Coronary artery (tissue), 2 donors: ENCODE measurements at regions not wholly inside any gene's neighbourhood (a gene's known extent, or its start where the extent isn't known, plus 50 kb on each side); places are given as distances from the start of the nearest gene placed in this dataset.
A peak's percentile ranks its signal among the peaks of the same experiment; 100 is the strongest.

Source experiments
- DNase-seq: peaks from one replicate; pipeline ENCODE4 v3.0.0-alpha.2; 2017; ENCODE audit warnings: low spot score
- H3K27ac ChIP-seq, 2 donors: fragments of 200-600 bp; sonication (generic); one replicate each; pipeline ENCODE4 v1.5.1; 2016 to 2019
- H3K4me3 ChIP-seq: fragments of 200-600 bp; sonication (generic); 2 replicates; pipeline ENCODE4 v1.5.1; 2016; ENCODE audit warnings: mild to moderate bottlenecking, moderate library complexity
- CTCF ChIP-seq: fragments of 200-600 bp; sonication (generic); IDR thresholded peaks from one replicate; pipeline ENCODE4 v1.5.1; 2019; ENCODE audit warnings: antibody characterized with exemption

- Histone ChIP-seq H3K4me3 (no peak overlapping the region), H3K27ac (no peak overlapping the region)
- no peak for DNase-seq
- no peak for TF ChIP-seq CTCF
Observed at GRCh38 chr12:124707316-124707715, 139.9 kb upstream of the NCOR2 start.

- Histone ChIP-seq H3K4me3 (no peak overlapping the region), H3K27ac (no peak overlapping the region)
- DNase-seq, result no peak
- TF ChIP-seq CTCF, result no peak
Observed at GRCh38 chr12:124706363-124706762, 139.0 kb upstream of the NCOR2 start.

- Histone ChIP-seq H3K4me3 (no peak overlapping the region), H3K27ac (no peak overlapping the region)
- DNase-seq, result no peak
- TF ChIP-seq CTCF, result no peak
Observed at GRCh38 chr12:124705545-124706138, 138.2 kb upstream of the NCOR2 start.

GRCh38 chr12:124704619-124705018 is 137.2 kb upstream of the NCOR2 start:
- H3K27ac ChIP-seq, result no peak overlapping the region
- no peak overlapping the region for H3K4me3 ChIP-seq
- TF ChIP-seq CTCF, result no peak
- no peak for DNase-seq

GRCh38 chr12:124703856-124704255 is 136.4 kb upstream of the NCOR2 start:
- Histone ChIP-seq H3K4me3 (no peak overlapping the region), H3K27ac (no peak overlapping the region)
- no peak for TF ChIP-seq CTCF
- no peak for DNase-seq

- H3K27ac ChIP-seq, result no peak overlapping the region
- H3K4me3 ChIP-seq, result no peak overlapping the region
- no peak for TF ChIP-seq CTCF
- DNase-seq, result no peak
Observed at GRCh38 chr12:124702736-124703135, 135.3 kb upstream of the NCOR2 start.

GRCh38 chr12:124700810-124701592 is 133.6 kb upstream of the NCOR2 start:
- Histone ChIP-seq H3K4me3 (peak overlapping the region; percentile 34), H3K27ac (peak overlapping the region; percentile 50 to 91)
- no peak for TF ChIP-seq CTCF
- no peak for DNase-seq
